SU-DHL-6 (cell line): ENCODE measurements at regions not wholly inside any gene's neighbourhood (a gene's known extent, or its start where the extent isn't known, plus 50 kb on each side); places are given as distances from the start of the nearest gene placed in this dataset.
"Not testable (repeated sequence)": the region's sequence is repeated elsewhere in the genome, so short reads cannot be mapped to it uniquely, and the experiment has no call there.

Source experiments
- H2AFZ ChIP-seq: fragments of 200-600 bp; sonication (generic); 2 replicates; pipeline ENCODE4 v1.6.1; 2014; ENCODE audit warnings: low read depth, mild to moderate bottlenecking, moderate library complexity, mixed read lengths, antibody characterized with exemption, low read length; ENCODE audit not compliant: severe bottlenecking
- H3F3A ChIP-seq: fragments of 200-600 bp; shearing (Covaris generic); 2 replicates; pipeline ENCODE4 v1.6.0; 2016; ENCODE audit warnings: antibody characterized with exemption, mild to moderate bottlenecking; ENCODE audit not compliant: insufficient read depth
- H3K27ac ChIP-seq: fragments of 200-600 bp; sonication (generic); 2 replicates; pipeline ENCODE4 v1.5.1; 2016; ENCODE audit warnings: low read depth, mild to moderate bottlenecking, low read length, moderate library complexity, mixed read lengths
- H3K27me3 ChIP-seq: fragments of 200-600 bp; sonication (generic), shearing (Covaris generic); 2 replicates; pipeline ENCODE4 v1.6.0; 2014; ENCODE audit warnings: mild to moderate bottlenecking, low read length
- H3K36me3 ChIP-seq: fragments of 200-600 bp; sonication (generic); 2 replicates; pipeline ENCODE4 v1.6.1; 2014; ENCODE audit warnings: mild to moderate bottlenecking, low read length, mixed read lengths
- H3K4me2 ChIP-seq: fragments of 300-600, 200-600 bp; shearing (Covaris generic), sonication (generic); 2 replicates; pipeline ENCODE4 v1.6.0; 2014; ENCODE audit warnings: low read length, low read depth, mild to moderate bottlenecking; ENCODE audit not compliant: poor library complexity, severe bottlenecking
- H3K4me3 ChIP-seq: fragments of 200-600 bp; sonication (generic); 2 replicates; pipeline ENCODE4 v1.5.1; 2014; ENCODE audit warnings: antibody characterized with exemption, low read length, mild to moderate bottlenecking, mixed read lengths; ENCODE audit not compliant: insufficient read depth, poor library complexity, severe bottlenecking
- H3K79me2 ChIP-seq: fragments of 200-600 bp; sonication (generic); 2 replicates; pipeline ENCODE4 v1.6.1; 2014; ENCODE audit warnings: mild to moderate bottlenecking, low read length, moderate library complexity; ENCODE audit not compliant: insufficient read depth
- H3K9ac ChIP-seq: fragments of 200-600 bp; sonication (generic); 2 replicates; pipeline ENCODE4 v1.7.0; 2014; ENCODE audit warnings: mild to moderate bottlenecking, low read length
- H3K9me2 ChIP-seq: fragments of 200-600 bp; sonication (generic); replicated peaks from 2 replicates; pipeline ENCODE4 v1.6.1; 2014; ENCODE audit warnings: low read length; ENCODE audit not compliant: insufficient read depth
- H3K9me3 ChIP-seq: fragments of 200-600 bp; sonication (generic); 2 replicates; pipeline ENCODE4 v1.6.1; 2014; ENCODE audit warnings: low read length, mixed read lengths; ENCODE audit not compliant: insufficient read depth
- H4K20me1 ChIP-seq: fragments of 200-600 bp; sonication (generic); 2 replicates; pipeline ENCODE4 v1.6.1; 2014; ENCODE audit warnings: low read depth, mild to moderate bottlenecking, antibody characterized with exemption, low read length, moderate library complexity, mixed read lengths
- EZH2phosphoT487 ChIP-seq: fragments of 200-600 bp; sonication (generic), shearing (Covaris generic); conservative IDR thresholded peaks from 2 replicates; pipeline ENCODE4 v1.6.1; 2018; ENCODE audit warnings: mild to moderate bottlenecking, antibody characterized with exemption, low read length, moderate library complexity, mixed read lengths
- TF ChIP-seq, protein P1 (sequence below): fragments of 200-600 bp; sonication (generic); IDR thresholded peaks from one replicate; pipeline ENCODE4 v1.5.1; 2017; ENCODE audit warnings: antibody characterized with exemption, mild to moderate bottlenecking, low read length, moderate library complexity; ENCODE audit not compliant: insufficient read depth, poor library complexity, severe bottlenecking

DNA sequence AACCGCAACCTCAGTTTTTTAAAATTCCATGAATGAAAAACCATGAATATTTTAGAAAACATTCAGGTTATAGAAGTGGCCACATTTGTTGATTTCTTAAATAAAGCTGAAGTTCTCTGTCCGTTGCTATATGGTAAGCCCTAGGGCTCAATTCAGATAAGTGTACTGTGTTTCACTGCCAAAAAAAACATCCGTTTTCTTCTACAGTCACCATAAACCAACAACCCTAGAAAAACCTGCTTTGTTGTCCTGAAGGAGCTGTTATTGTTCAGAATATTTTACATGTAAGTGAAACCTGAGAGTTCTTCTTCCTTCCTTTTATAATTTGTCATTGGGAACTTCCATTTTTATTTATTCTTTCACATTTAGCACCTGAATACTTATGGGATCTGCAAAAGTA lies 274.1 kb downstream of the TFAP2A start:
- Histone ChIP-seq H3K36me3 (no peaks in the 10 kb centered on the region), H2AFZ (no peak overlapping the region), H3K9ac (no peak overlapping the region), H3K79me2 (no peaks in the 10 kb centered on the region), H3F3A (no peaks in the 10 kb centered on the region), H3K4me2 (no peak overlapping the region), H4K20me1 (no peaks in the 10 kb centered on the region), H3K27me3 (no peaks in the 10 kb centered on the region), H3K9me2 (no peaks in the 10 kb centered on the region), H3K4me3 (no peak overlapping the region), H3K27ac (no peak overlapping the region), H3K9me3 (no peaks in the 10 kb centered on the region)
- TF ChIP-seq EZH2phosphoT487: no peak
- TF ChIP-seq, protein P1, sequence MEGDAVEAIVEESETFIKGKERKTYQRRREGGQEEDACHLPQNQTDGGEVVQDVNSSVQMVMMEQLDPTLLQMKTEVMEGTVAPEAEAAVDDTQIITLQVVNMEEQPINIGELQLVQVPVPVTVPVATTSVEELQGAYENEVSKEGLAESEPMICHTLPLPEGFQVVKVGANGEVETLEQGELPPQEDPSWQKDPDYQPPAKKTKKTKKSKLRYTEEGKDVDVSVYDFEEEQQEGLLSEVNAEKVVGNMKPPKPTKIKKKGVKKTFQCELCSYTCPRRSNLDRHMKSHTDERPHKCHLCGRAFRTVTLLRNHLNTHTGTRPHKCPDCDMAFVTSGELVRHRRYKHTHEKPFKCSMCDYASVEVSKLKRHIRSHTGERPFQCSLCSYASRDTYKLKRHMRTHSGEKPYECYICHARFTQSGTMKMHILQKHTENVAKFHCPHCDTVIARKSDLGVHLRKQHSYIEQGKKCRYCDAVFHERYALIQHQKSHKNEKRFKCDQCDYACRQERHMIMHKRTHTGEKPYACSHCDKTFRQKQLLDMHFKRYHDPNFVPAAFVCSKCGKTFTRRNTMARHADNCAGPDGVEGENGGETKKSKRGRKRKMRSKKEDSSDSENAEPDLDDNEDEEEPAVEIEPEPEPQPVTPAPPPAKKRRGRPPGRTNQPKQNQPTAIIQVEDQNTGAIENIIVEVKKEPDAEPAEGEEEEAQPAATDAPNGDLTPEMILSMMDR: no peak

DNA sequence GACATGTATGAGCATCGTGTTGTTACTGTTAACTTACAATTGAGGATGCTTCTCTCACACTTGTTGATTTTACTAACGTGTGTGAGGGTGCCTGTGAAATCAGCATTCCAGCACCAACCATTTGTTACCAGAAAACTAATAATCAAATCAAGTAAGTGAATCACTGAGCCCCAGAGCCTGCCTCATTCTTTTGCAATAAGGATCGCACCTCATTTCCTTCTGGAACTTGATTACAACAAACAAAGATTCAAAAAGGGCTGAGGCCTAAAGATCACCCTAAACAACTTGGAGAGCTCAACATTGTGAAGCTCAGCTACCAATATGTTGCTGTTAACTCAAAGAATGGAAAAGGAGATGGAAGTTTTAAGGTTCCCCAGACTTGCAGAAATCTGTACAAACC lies 274.7 kb downstream of the TFAP2A start:
- Histone ChIP-seq H3K9ac (no peak overlapping the region), H3K4me2 (no peak overlapping the region), H3K27me3 (no peaks in the 10 kb centered on the region), H3K36me3 (no peaks in the 10 kb centered on the region), H2AFZ (no peak overlapping the region), H3K27ac (no peak overlapping the region), H4K20me1 (no peaks in the 10 kb centered on the region), H3K79me2 (no peaks in the 10 kb centered on the region), H3K9me2 (no peaks in the 10 kb centered on the region), H3K4me3 (no peak overlapping the region), H3K9me3 (no peaks in the 10 kb centered on the region), H3F3A (no peaks in the 10 kb centered on the region)
- TF ChIP-seq EZH2phosphoT487: no peak
- TF ChIP-seq, protein P1: no peak

DNA sequence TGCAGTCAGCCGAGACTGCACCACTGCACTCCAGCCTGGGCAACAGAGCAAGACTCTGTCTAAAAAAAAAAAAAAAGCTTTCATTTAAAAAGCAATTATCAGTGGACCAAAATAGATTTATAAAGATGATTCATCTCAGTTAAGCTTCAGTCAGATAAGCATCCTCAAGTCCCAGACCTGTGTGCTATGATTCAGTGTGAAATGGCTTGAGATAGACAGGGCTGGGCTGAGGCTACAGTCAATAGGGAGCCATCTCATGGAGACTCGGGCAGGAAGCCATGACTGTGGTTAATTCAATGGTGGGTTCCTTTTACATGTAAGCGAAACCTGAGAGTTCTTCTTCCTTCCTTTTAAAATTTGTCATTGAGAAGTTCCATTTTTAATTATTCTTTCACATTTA lies 276.0 kb downstream of the TFAP2A start:
- no peaks in the 10 kb centered on the region for H4K20me1 ChIP-seq
- H3K27me3 ChIP-seq: no peaks in the 10 kb centered on the region
- TF ChIP-seq, protein P1: no peak
- no peak for TF ChIP-seq EZH2phosphoT487
- H3K4me2 ChIP-seq: no peak overlapping the region
- H3K9ac ChIP-seq: no peak overlapping the region
- no peaks in the 10 kb centered on the region for H3K9me3 ChIP-seq
- H3K27ac ChIP-seq: no peak overlapping the region
- no peaks in the 10 kb centered on the region for H3K36me3 ChIP-seq
- no peak overlapping the region for H2AFZ ChIP-seq
- no peaks in the 10 kb centered on the region for H3K79me2 ChIP-seq
- H3K4me3 ChIP-seq: no peak overlapping the region
- H3K9me2 ChIP-seq: no peaks in the 10 kb centered on the region
- H3F3A ChIP-seq: no peaks in the 10 kb centered on the region

DNA sequence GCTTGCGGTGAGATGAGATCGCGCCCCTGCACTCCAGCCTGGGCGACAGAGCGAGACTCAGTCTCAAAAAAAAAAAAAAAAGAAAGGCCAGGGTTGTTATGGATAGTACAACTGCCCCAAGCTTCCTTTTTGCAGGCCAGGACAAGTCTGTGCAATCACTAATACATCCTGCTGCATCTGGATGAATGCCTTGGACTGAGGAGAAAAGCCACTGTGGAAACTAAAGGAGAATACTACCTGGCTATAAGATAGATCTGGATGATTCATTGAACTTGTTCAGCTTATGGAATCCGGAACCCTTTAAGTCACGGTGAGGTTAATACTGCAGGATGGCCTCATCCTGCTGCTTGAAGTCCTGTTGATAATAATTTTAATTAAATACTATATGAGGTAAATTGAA lies 278.2 kb downstream of the TFAP2A start:
- H3K4me2 ChIP-seq: no peak overlapping the region
- H3K9ac ChIP-seq: no peak overlapping the region
- no peak overlapping the region for H3K27ac ChIP-seq
- no peaks in the 10 kb centered on the region; the same call in 1 of the 2 replicates for H4K20me1 ChIP-seq
- no peaks in the 10 kb centered on the region for H3K36me3 ChIP-seq
- no peaks in the 10 kb centered on the region for H3K9me3 ChIP-seq
- no peaks in the 10 kb centered on the region for H3K9me2 ChIP-seq
- no peak for TF ChIP-seq EZH2phosphoT487
- TF ChIP-seq, protein P1: no peak
- H3K4me3 ChIP-seq: no peak overlapping the region
- no peaks in the 10 kb centered on the region for H3K79me2 ChIP-seq
- no peaks in the 10 kb centered on the region for H3K27me3 ChIP-seq
- H3F3A ChIP-seq: no peaks in the 10 kb centered on the region
- no peak overlapping the region for H2AFZ ChIP-seq

DNA sequence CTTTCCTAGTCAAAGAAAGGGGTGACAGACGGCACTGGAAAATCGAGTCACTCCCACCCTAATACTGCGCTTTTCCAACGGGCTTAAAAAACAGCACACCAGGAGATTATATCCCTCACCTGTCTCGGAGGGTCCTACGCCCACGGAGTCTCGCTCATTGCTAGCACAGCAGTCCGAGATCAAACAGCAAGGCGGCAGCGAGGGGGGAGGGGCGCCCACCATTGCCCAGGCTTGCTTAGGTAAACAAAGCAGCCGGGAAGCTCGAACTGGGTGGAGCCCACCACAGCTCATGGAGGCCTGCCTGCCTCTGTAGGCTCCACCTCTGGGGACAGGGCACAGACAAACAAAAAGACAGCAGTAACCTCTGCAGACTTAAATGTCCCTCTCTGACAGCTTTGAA lies 280.7 kb downstream of the TFAP2A start:
- not testable (repeated sequence) for H3K27me3 ChIP-seq, H3K27ac ChIP-seq, H3F3A ChIP-seq, H3K9me2 ChIP-seq, H3K36me3 ChIP-seq, H3K4me2 ChIP-seq, H3K4me3 ChIP-seq, H3K9ac ChIP-seq, H3K9me3 ChIP-seq, H3K79me2 ChIP-seq, H4K20me1 ChIP-seq, H2AFZ ChIP-seq
